B cell (primary cell): ENCODE measurements at regions not wholly inside any gene's neighbourhood (a gene's known extent, or its start where the extent isn't known, plus 50 kb on each side); places are given as distances from the start of the nearest gene placed in this dataset.

Source experiments
- ATAC-seq: fragments of 200-7000 bp; cut with Tn5 transposase; one replicate; pipeline ENCODE4 v1.10.0; 2021; ENCODE audit warnings: low read depth, mild to moderate bottlenecking, moderate number of reproducible peaks, moderate library complexity
- CTCF ChIA-PET: fragments of 350-600 bp; sonication (Branson Sonifier 250); formaldehyde crosslinking; loops from one replicate; lab custom pipeline; 2021; ENCODE audit warnings: antibody characterized with exemption, inconsistent platforms; lab: Charles Lee
- POLR2A ChIA-PET: fragments of 350-600 bp; sonication (Branson Sonifier 250); formaldehyde crosslinking; loops from one replicate; lab custom pipeline; 2021; ENCODE audit warnings: antibody characterized with exemption; lab: Charles Lee
- DNase-seq: peaks from one replicate; pipeline ENCODE4 v3.0.0; 2013
- H2AFZ ChIP-seq: 2 replicates; pipeline ENCODE4 v1.6.1; 2012; ENCODE audit warnings: mild to moderate bottlenecking, low read depth, low read length; ENCODE audit not compliant: insufficient read depth, poor library complexity, severe bottlenecking
- H3K27ac ChIP-seq, 2 donors: 1 replicate in 1 of 2; 2 replicates in 1 of 2; pipeline ENCODE4 v1.5.1; 2012 to 2013; ENCODE audit warnings: low read length in 2 of 2, mild to moderate bottlenecking in 2 of 2, moderate library complexity in 1 of 2
- H3K27me3 ChIP-seq, 4 experiments: fragments of 200-600 bp in 1 of 4; sonication (generic) in 1 of 4; replicated peaks in 1 of 4; 1 replicate in 2 of 4; 2 replicates in 2 of 4; pipeline versions ENCODE4 v1.6.1 to v1.7.0; 2013 to 2016; ENCODE audit warnings: low read length in 3 of 4, mild to moderate bottlenecking in 2 of 4, mixed read lengths in 1 of 4, moderate library complexity in 1 of 4; ENCODE audit not compliant: insufficient read depth in 4 of 4, control insufficient read depth in 3 of 4; ENCODE audit errors: control extremely low read depth in 1 of 4
- H3K36me3 ChIP-seq, 2 experiments: replicated peaks in 1 of 2; 1 replicate in 1 of 2; 2 replicates in 1 of 2; pipeline versions ENCODE4 v1.6.1 to v1.7.1; 2013; ENCODE audit warnings: low read length in 1 of 2; ENCODE audit not compliant: insufficient read depth in 2 of 2, control insufficient read depth in 1 of 2; ENCODE audit errors: control extremely low read depth in 1 of 2, extremely low read depth in 1 of 2
- H3K4me1 ChIP-seq, 2 donors: fragments of 200-600 bp in 1 of 2; sonication (generic) in 1 of 2; 1 replicate in 1 of 2; 2 replicates in 1 of 2; pipeline versions ENCODE4 v1.5.1 to v1.6.1; 2013 to 2017; ENCODE audit warnings: low read length in 2 of 2; ENCODE audit not compliant: control insufficient read depth in 2 of 2, insufficient read depth in 2 of 2
- H3K4me2 ChIP-seq: replicated peaks from 2 replicates; pipeline ENCODE3; 2012; ENCODE audit warnings: mild to moderate bottlenecking, low read depth, low read length; ENCODE audit not compliant: poor library complexity, severe bottlenecking
- H3K4me3 ChIP-seq, 5 experiments: fragments of 200-600 bp in 1 of 5; sonication (generic) in 1 of 5; 1 replicate in 3 of 5; 2 replicates in 2 of 5; pipeline versions ENCODE4 v1.5.1 to v1.7.0; 2011 to 2016; ENCODE audit warnings: low read length in 4 of 5, mild to moderate bottlenecking in 4 of 5, low read depth in 2 of 5, control low read depth in 1 of 5, moderate library complexity in 1 of 5; ENCODE audit not compliant: insufficient read depth in 1 of 5; ENCODE audit errors: control extremely low read depth in 1 of 5, extremely low read depth in 1 of 5
- H3K79me2 ChIP-seq: fragments of 200-600 bp; sonication (generic); one replicate; pipeline ENCODE4 v1.6.0; 2016; ENCODE audit warnings: low read length; ENCODE audit not compliant: control insufficient read depth, insufficient read depth
- H3K9ac ChIP-seq: fragments of 200-600 bp; sonication (generic); 2 replicates; pipeline ENCODE4 v1.6.1; 2017; ENCODE audit warnings: mild to moderate bottlenecking, low read length, moderate library complexity
- H3K9me3 ChIP-seq, 3 donors: one replicate each; pipeline versions ENCODE4 v1.6.1 to v1.7.1; 2013; ENCODE audit warnings: low read length in 2 of 3; ENCODE audit not compliant: control insufficient read depth in 2 of 3, insufficient read depth in 1 of 3; ENCODE audit errors: control extremely low read depth in 1 of 3
- H4K20me1 ChIP-seq: 2 replicates; pipeline ENCODE4 v1.6.0; 2012; ENCODE audit warnings: mild to moderate bottlenecking, low read length; ENCODE audit not compliant: insufficient read depth, control insufficient read depth, poor library complexity, severe bottlenecking
- H3K27ac Mint-ChIP-seq: one replicate; pipeline ENCODE4 v1.8.0; 2021; ENCODE audit warnings: mixed read lengths
- H3K27me3 Mint-ChIP-seq: one replicate; pipeline ENCODE4 v1.8.0; 2021; ENCODE audit warnings: mixed read lengths
- H3K4me1 Mint-ChIP-seq: one replicate; pipeline ENCODE4 v1.8.0; 2021; ENCODE audit warnings: mixed read lengths
- H3K4me3 Mint-ChIP-seq: one replicate; pipeline ENCODE4 v1.8.0; 2021; ENCODE audit warnings: mixed read lengths
- H3K9me3 Mint-ChIP-seq: one replicate; pipeline ENCODE4 v1.8.0; 2022; ENCODE audit warnings: mixed read lengths; ENCODE audit not compliant: insufficient read depth
- CTCF ChIP-seq: fragments of 200-600 bp; IDR thresholded peaks from one replicate; pipeline ENCODE4 v1.8.0; 2022; ENCODE audit warnings: antibody characterized with exemption, mild to moderate bottlenecking
- EZH2 ChIP-seq: IDR thresholded peaks from 2 replicates; pipeline ENCODE4 v1.6.1; 2012; ENCODE audit warnings: borderline replicate concordance, low read depth, mild to moderate bottlenecking, moderate library complexity, low read length; ENCODE audit not compliant: insufficient read depth, poor library complexity, severe bottlenecking
- WGBS: methylation state at CpG from one replicate; pipeline ENCODE4 v1.1.5; 2013; ENCODE audit warnings: missing lambda C conversion rate; ENCODE audit not compliant: insufficient coverage; 5-methylcytosine and 5-hydroxymethylcytosine counted together
- intact Hi-C: fragments of 100-400 bp; cut with micrococcal nuclease; formaldehyde crosslinking; loops from one replicate; pipeline ENCODE4 v1.10.0; 2022

- CTCF ChIA-PET, result no interaction called here
These were observed 190.7 kb downstream of the FOXL1 start for GRCh38 chr16:86768999-86769398.

More at GRCh38 chr16:86768999-86769398, 190.7 kb downstream of the FOXL1 start:
- no peak for ATAC-seq
- no peak for DNase-seq
- Histone ChIP-seq H2AFZ (no peak overlapping the region), H3K9me3 (peaks cover 0 to 2% (median 0%) of the 10 kb centered on the region in 3 donors), H3K36me3 (no peaks in the 10 kb centered on the region), H3K27ac (no peak overlapping the region), H3K79me2 (no peaks in the 10 kb centered on the region), H3K27me3 (peaks cover 0 to 3% (median 0%) of the 10 kb centered on the region in 4 experiments), H3K9ac (no peak overlapping the region), H3K4me3 (no peak overlapping the region), H3K4me2 (no peak overlapping the region), H4K20me1 (no peaks in the 10 kb centered on the region), H3K4me1 (no peaks in the 10 kb centered on the region)
- Mint-ChIP-seq H3K9me3 (no peaks in the 10 kb centered on the region), H3K27me3 (peaks cover 29% of the 10 kb centered on the region), H3K4me1 (no peaks in the 10 kb centered on the region), H3K4me3 (no peak overlapping the region), H3K27ac (peak overlapping the region; percentile 39)
- 66% methylated on average over 5 of the region's 7 CpGs for WGBS
- POLR2A ChIA-PET, result no interaction called here
- intact Hi-C loops, result no loop called here
- TF ChIP-seq EZH2, result no peak
- no peak for TF ChIP-seq CTCF
